H9 (cell line): ENCODE measurements at regions not wholly inside any gene's neighbourhood (a gene's known extent, or its start where the extent isn't known, plus 50 kb on each side); places are given as distances from the start of the nearest gene placed in this dataset.

Experiments used
- DNase-seq: peaks from one replicate; pipeline ENCODE4 v3.0.0-alpha.2; 2017
- H2AFZ ChIP-seq: one replicate; pipeline ENCODE4 v1.6.1; 2013; ENCODE audit warnings: mild to moderate bottlenecking, low read length, control low read depth, moderate library complexity
- H2AK5ac ChIP-seq: 2 replicates; pipeline ENCODE4 v1.6.1; 2013; ENCODE audit warnings: low read length, control low read depth, mixed read lengths; ENCODE audit not compliant: insufficient read length
- H2BK120ac ChIP-seq: one replicate; pipeline ENCODE4 v1.6.1; 2013; ENCODE audit warnings: low read depth, mild to moderate bottlenecking, low read length, control low read depth, inconsistent platforms; ENCODE audit not compliant: poor library complexity, severe bottlenecking
- H2BK12ac ChIP-seq: 2 replicates; pipeline ENCODE4 v1.6.1; 2013; ENCODE audit warnings: low read length, control low read depth, mixed read lengths, low read depth; ENCODE audit not compliant: insufficient read length
- H2BK15ac ChIP-seq: 2 replicates; pipeline ENCODE4 v1.6.1; 2013; ENCODE audit warnings: low read depth, low read length, control low read depth
- H2BK20ac ChIP-seq: one replicate; pipeline ENCODE4 v1.6.1; 2013; ENCODE audit warnings: low read depth, mild to moderate bottlenecking, low read length, control low read depth, inconsistent platforms; ENCODE audit not compliant: poor library complexity, severe bottlenecking
- H2BK5ac ChIP-seq: 2 replicates; pipeline ENCODE4 v1.6.1; 2013; ENCODE audit warnings: low read length, control low read depth, mixed read lengths; ENCODE audit not compliant: insufficient read length
- H3K14ac ChIP-seq: 2 replicates; pipeline ENCODE4 v1.6.1; 2013; ENCODE audit warnings: low read length, control low read depth; ENCODE audit not compliant: insufficient read depth
- H3K18ac ChIP-seq: 2 replicates; pipeline ENCODE4 v1.6.1; 2013; ENCODE audit warnings: low read depth, mild to moderate bottlenecking, mixed read lengths, low read length, control low read depth; ENCODE audit not compliant: insufficient read length
- H3K23ac ChIP-seq: 2 replicates; pipeline ENCODE4 v1.6.1; 2013; ENCODE audit warnings: low read length, control low read depth, mixed read lengths, low read depth; ENCODE audit not compliant: insufficient read length
- H3K23me2 ChIP-seq: 2 replicates; pipeline ENCODE4 v1.6.1; 2013; ENCODE audit warnings: low read depth, mild to moderate bottlenecking, mixed read lengths, low read length, control low read depth; ENCODE audit not compliant: insufficient read length, poor library complexity, severe bottlenecking
- H3K27ac ChIP-seq: 2 replicates; pipeline ENCODE4 v1.5.1; 2013; ENCODE audit warnings: low read length, control low read depth, mixed read lengths, low read depth; ENCODE audit not compliant: insufficient read length
- H3K27me3 ChIP-seq: 2 replicates; pipeline ENCODE4 v1.6.1; 2013; ENCODE audit warnings: low read length, control low read depth, inconsistent platforms; ENCODE audit not compliant: insufficient read depth
- H3K4ac ChIP-seq: 2 replicates; pipeline ENCODE4 v1.6.1; 2013; ENCODE audit warnings: low read depth, mild to moderate bottlenecking, control low read depth, inconsistent platforms, low read length, moderate library complexity
- H3K4me1 ChIP-seq: 2 replicates; pipeline ENCODE4 v1.6.1; 2013; ENCODE audit warnings: low read length, control low read depth, inconsistent platforms; ENCODE audit not compliant: insufficient read depth
- H3K4me2 ChIP-seq: 2 replicates; pipeline ENCODE4 v1.6.1; 2013; ENCODE audit warnings: low read length, control low read depth, mixed read lengths; ENCODE audit not compliant: insufficient read length, insufficient read depth
- H3K56ac ChIP-seq: 2 replicates; pipeline ENCODE4 v1.6.1; 2013; ENCODE audit warnings: low read depth, mild to moderate bottlenecking, mixed read lengths, low read length, control low read depth; ENCODE audit not compliant: insufficient read length
- H3K79me1 ChIP-seq: 2 replicates; pipeline ENCODE4 v1.6.1; 2013; ENCODE audit warnings: low read depth, mild to moderate bottlenecking, moderate library complexity, low read length, control low read depth, inconsistent platforms; ENCODE audit not compliant: insufficient read depth, poor library complexity, severe bottlenecking
- H3K79me2 ChIP-seq: 2 replicates; pipeline ENCODE4 v1.6.1; 2013; ENCODE audit warnings: low read length, control low read depth, inconsistent platforms; ENCODE audit not compliant: insufficient read depth
- H3K9ac ChIP-seq: 2 replicates; pipeline ENCODE4 v1.6.1; 2013; ENCODE audit warnings: low read length, control low read depth, mixed read lengths; ENCODE audit not compliant: insufficient read length; ENCODE audit errors: extremely low read depth
- H3K9me3 ChIP-seq: one replicate; pipeline ENCODE4 v1.6.1; 2013; ENCODE audit warnings: low read depth, low read length, inconsistent platforms; ENCODE audit not compliant: control insufficient read depth
- H3T11ph ChIP-seq: one replicate; pipeline ENCODE4 v1.6.1; 2013; ENCODE audit warnings: mild to moderate bottlenecking, low read length, control low read depth, inconsistent platforms
- H4K20me1 ChIP-seq: one replicate; pipeline ENCODE4 v1.6.1; 2013; ENCODE audit not compliant: control insufficient read depth, insufficient read length, insufficient read depth
- H4K5ac ChIP-seq: 2 replicates; pipeline ENCODE4 v1.6.1; 2013; ENCODE audit warnings: low read depth, mild to moderate bottlenecking, mixed read lengths, low read length, control low read depth; ENCODE audit not compliant: insufficient read length
- H4K8ac ChIP-seq: replicated peaks from 2 replicates; pipeline ENCODE4 v1.6.1; 2013; ENCODE audit warnings: low read length, control low read depth, mixed read lengths, low read depth; ENCODE audit not compliant: insufficient read length
- H4K91ac ChIP-seq: 2 replicates; pipeline ENCODE4 v1.6.1; 2013; ENCODE audit warnings: low read depth, mild to moderate bottlenecking, moderate library complexity, mixed read lengths, low read length, control low read depth; ENCODE audit not compliant: insufficient read length
- H3K27ac Mint-ChIP-seq, 3 experiments: 2 replicates in 2 of 3; 3 replicates in 1 of 3; pipeline ENCODE4 v1.8.0; 2020 to 2021; ENCODE audit warnings: mixed read lengths in 3 of 3, mild to moderate bottlenecking in 1 of 3, moderate library complexity in 1 of 3
- H3K27me3 Mint-ChIP-seq: 2 replicates; pipeline ENCODE4 v1.8.0; 2021; ENCODE audit warnings: low read depth, mild to moderate bottlenecking, moderate library complexity, mixed read lengths
- H3K36me3 Mint-ChIP-seq, 3 experiments: 2 replicates in 2 of 3; 3 replicates in 1 of 3; pipeline ENCODE4 v1.8.0; 2020 to 2021; ENCODE audit warnings: low read depth in 3 of 3, mixed read lengths in 3 of 3; ENCODE audit not compliant: insufficient read depth in 1 of 3
- H3K4me1 Mint-ChIP-seq, 2 experiments: 2 replicates each; pipeline ENCODE4 v1.8.0; 2020; ENCODE audit warnings: mixed read lengths in 2 of 2
- H3K4me3 Mint-ChIP-seq, 2 experiments: 2 replicates in 1 of 2; 3 replicates in 1 of 2; pipeline ENCODE4 v1.8.0; 2020 to 2021; ENCODE audit warnings: mild to moderate bottlenecking in 2 of 2, mixed read lengths in 2 of 2, moderate library complexity in 1 of 2
- H3K9me3 Mint-ChIP-seq, 2 experiments: 2 replicates in 1 of 2; 3 replicates in 1 of 2; pipeline ENCODE4 v1.8.0; 2020; ENCODE audit warnings: mild to moderate bottlenecking in 2 of 2, mixed read lengths in 2 of 2, moderate library complexity in 1 of 2
- CTCF ChIP-seq: fragments of 200-600 bp; sonication (generic); conservative IDR thresholded peaks from 3 replicates; pipeline ENCODE4 v1.8.0; 2021; ENCODE audit warnings: antibody characterized with exemption, mild to moderate bottlenecking
- WGBS: extraction: QIAGEN DNeasy Blood & Tissue Kit; methylation state at CpG from one replicate; pipeline ENCODE4 v1.1.7; 2013; ENCODE audit warnings: missing lambda C conversion rate, low lambda C conversion rate, mixed read lengths; ENCODE audit not compliant: insufficient read length; ENCODE audit errors: extremely low coverage; 5-methylcytosine and 5-hydroxymethylcytosine counted together

GRCh38 chr17:53635444-53635843 is 187.3 kb upstream of the KIF2B start:
- Histone ChIP-seq H3K18ac (no peak overlapping the region), H2BK15ac (no peak overlapping the region), H4K8ac (no peak overlapping the region), H3K23ac (no peak overlapping the region), H3K4me2 (no peak overlapping the region), H3K79me2 (no peaks in the 10 kb centered on the region), H4K91ac (no peak overlapping the region), H3K27ac (no peak overlapping the region), H2AFZ (no peak overlapping the region), H2BK12ac (no peak overlapping the region), H3T11ph (no peak overlapping the region), H3K23me2 (no peaks in the 10 kb centered on the region), H2BK120ac (no peak overlapping the region), H2AK5ac (no peak overlapping the region), H4K5ac (no peak overlapping the region), H2BK5ac (no peak overlapping the region), H4K20me1 (no peaks in the 10 kb centered on the region), H3K4ac (no peak overlapping the region), H3K27me3 (no peaks in the 10 kb centered on the region), H2BK20ac (no peak overlapping the region), H3K9me3 (no peaks in the 10 kb centered on the region), H3K9ac (no peak overlapping the region), H3K14ac (no peak overlapping the region), H3K79me1 (no peaks in the 10 kb centered on the region), H3K4me1 (peaks cover 8% of the 10 kb centered on the region; the same call in 1 of the 2 replicates), H3K56ac (no peak overlapping the region)
- Mint-ChIP-seq H3K9me3 (no peaks in the 10 kb centered on the region), H3K4me3 (no peak overlapping the region), H3K4me1 (peaks cover 28 to 34% of the 10 kb centered on the region in 2 experiments), H3K27me3 (no peaks in the 10 kb centered on the region), H3K36me3 (no peaks in the 10 kb centered on the region), H3K27ac (no peak overlapping the region)
- WGBS, result no CpG with 5 or more reads among the region's 1 CpG
- no peak for DNase-seq
- TF ChIP-seq CTCF, result no peak
